Heart left ventricle (tissue), 16 donors: ENCODE measurements at regions not wholly inside any gene's neighbourhood (a gene's known extent, or its start where the extent isn't known, plus 50 kb on each side); places are given as distances from the start of the nearest gene placed in this dataset.

Experiments
- ATAC-seq, 4 donors: fragments of 200-7000 bp; cut with Tn5 transposase; one replicate each; pipeline ENCODE4 v1.9.1; 2020 to 2022; ENCODE audit warnings: moderate library complexity in 4 of 4, mild to moderate bottlenecking in 3 of 4, moderate number of reproducible peaks in 1 of 4
- DNase-seq, 5 donors: peaks; one replicate each; pipeline ENCODE4 v3.0.0-alpha.2; 2020
- H3K27ac ChIP-seq, 12 donors: fragments of 200-600 bp; sonication (generic) in 4 of 12; one replicate each; pipeline versions ENCODE4 v1.5.0 to v1.8.0; 2016 to 2022; ENCODE audit warnings: mild to moderate bottlenecking in 2 of 12
- H3K27me3 ChIP-seq, 9 donors: fragments of 200-600 bp; sonication (generic) in 2 of 9; one replicate each; pipeline versions ENCODE4 v1.5.1 to v1.8.0; 2016 to 2022; ENCODE audit warnings: mild to moderate bottlenecking in 3 of 9
- H3K36me3 ChIP-seq, 9 donors: fragments of 200-600 bp; sonication (generic) in 2 of 9; one replicate each; pipeline versions ENCODE4 v1.5.0 to v1.8.0; 2018 to 2022; ENCODE audit warnings: mild to moderate bottlenecking in 2 of 9
- H3K4me1 ChIP-seq, 12 donors: fragments of 200-600 bp; sonication (generic) in 4 of 12; one replicate each; pipeline versions ENCODE4 v1.5.0 to v1.8.0; 2016 to 2022; ENCODE audit warnings: mild to moderate bottlenecking in 3 of 12
- H3K4me3 ChIP-seq, 12 donors: fragments of 200-600 bp; sonication (generic) in 4 of 12; one replicate each; pipeline versions ENCODE4 v1.5.0 to v1.8.0; 2017 to 2022; ENCODE audit warnings: mild to moderate bottlenecking in 9 of 12, moderate library complexity in 4 of 12
- H3K9me3 ChIP-seq, 12 donors: fragments of 200-600 bp; sonication (generic) in 4 of 12; one replicate each; pipeline versions ENCODE4 v1.5.0 to v1.8.0; 2016 to 2022; ENCODE audit warnings: mild to moderate bottlenecking in 1 of 12
- CTCF ChIP-seq, 12 donors: fragments of 200-600 bp; sonication (generic) in 4 of 12; IDR thresholded peaks; one replicate each; pipeline versions ENCODE4 v1.5.0 to v1.8.0; 2018 to 2022; ENCODE audit warnings: antibody characterized with exemption in 12 of 12, mild to moderate bottlenecking in 5 of 12
- POLR2A ChIP-seq, 2 donors: fragments of 450-650 bp; IDR thresholded peaks; one replicate each; pipeline ENCODE4 v1.6.1; 2017; ENCODE audit warnings: antibody characterized with exemption in 2 of 2, mild to moderate bottlenecking in 2 of 2, moderate library complexity in 2 of 2
- WGBS, 4 donors: extraction: QIAGEN DNeasy Blood & Tissue Kit in 2 of 4; methylation state at CpG; one replicate each; pipeline versions ENCODE4 v1.1.5 to v1.1.7; 2013 to 2018; 5-methylcytosine and 5-hydroxymethylcytosine counted together
- intact Hi-C, 10 donors: fragments of 100-400 bp; cut with DNase I; formaldehyde crosslinking; loops; one replicate each; pipeline versions ENCODE4 v1.11.1 to v1.14.2; 2022
- donor health status: ischemic (EF 13 %, LVEDD 7.1; RV severe dilation, severe dysfunction).
- donor health status: healthy with polysubstance abuse.
- donor health status: DM: no; HTN: yes; CAD: no.
- donor health status: DM: no; HTN: no; CAD: no.
- donor health status: ischemic (EF 25% LVEDD 6.9; RV normal size, moderate dysfunction).
- donor health status: ischemic (EF 25% LVEDD 5.7; RV mildly dilated, moderate dysfunction).
- donor health status: healthy.
- donor health status: DM: yes; HTN: yes; CAD: no.
- donor health status: ischemic (EF 35%, LVEDD 5.7; RV mildly dilated, moderate dysfunction).
- donor health status: nonischemic (EF 11% LVEDD 7.7; RV severe dilation, severe dysfunction).
- donor health status: DM: yes; HTN: yes; CAD: no.
- donor health status: PGD.
- donor health status: ischemic (EF 29% LVEDD 5.4; RV normal size, mild dysfunction).
- donor health status: nonischemic (EF 23%, LVEDD 6.1; RV moderate dilation, normal function).

GRCh38 chr3:65045138-65045537 lies 357.3 kb upstream of the ADAMTS9 start:
- Histone ChIP-seq H3K9me3 (peaks cover 0 to 22% (median under 1%) of the 10 kb centered on the region in 12 donors), H3K27me3 (no peaks in the 10 kb centered on the region), H3K27ac (no peak overlapping the region), H3K4me3 (no peak overlapping the region), H3K4me1 (no peaks in the 10 kb centered on the region), H3K36me3 (no peaks in the 10 kb centered on the region)
- DNase-seq (no peak), ATAC-seq (no peak)
- WGBS, 4 donors = 47 to 81% (median 79%) methylated on average over 1 of the region's 1 CpG
- TF ChIP-seq POLR2A (IDR thresholded peaks at IDR 0.05) (no peak), CTCF (IDR thresholded peaks at IDR 0.05) (no peak)
- intact Hi-C loops = no loop called here

GRCh38 chr3:65044401-65044800 lies 356.6 kb upstream of the ADAMTS9 start:
- ATAC-seq (no peak), DNase-seq (no peak)
- H3K27me3 ChIP-seq = no peaks in the 10 kb centered on the region
- H3K27ac ChIP-seq = no peak overlapping the region
- no peaks in the 10 kb centered on the region for H3K36me3 ChIP-seq
- H3K9me3 ChIP-seq = peaks cover 0 to 22% (median 0%) of the 10 kb centered on the region in 12 donors
- 87 to 97% (median 92%) methylated on average over 6 of the region's 6 CpGs for WGBS, 4 donors
- no peaks in the 10 kb centered on the region for H3K4me1 ChIP-seq
- no peak for TF ChIP-seq POLR2A (IDR thresholded peaks at IDR 0.05)
- no peak for TF ChIP-seq CTCF (IDR thresholded peaks at IDR 0.05)
- intact Hi-C loops = no loop called here
- no peak overlapping the region for H3K4me3 ChIP-seq

- no peaks in the 10 kb centered on the region for H3K4me1 ChIP-seq
- H3K4me3 ChIP-seq = no peak overlapping the region
- no peaks in the 10 kb centered on the region for H3K36me3 ChIP-seq
- no peak overlapping the region for H3K27ac ChIP-seq
- peaks cover 0 to 22% (median 0%) of the 10 kb centered on the region in 12 donors for H3K9me3 ChIP-seq
- 70 to 74% (median 73%) methylated on average over 3 of the region's 3 CpGs for WGBS, 4 donors
- DNase-seq = no peak
- TF ChIP-seq POLR2A (IDR thresholded peaks at IDR 0.05) (no peak), CTCF (IDR thresholded peaks at IDR 0.05) (no peak)
- no peak for ATAC-seq
- H3K27me3 ChIP-seq = no peaks in the 10 kb centered on the region
- intact Hi-C loops = no loop called here
These were observed 354.9 kb upstream of the ADAMTS9 start for GRCh38 chr3:65042675-65043074.

- 84 to 91% (median 88%) methylated on average over 5 to 6 of the region's 6 CpGs for WGBS, 4 donors
- no peaks in the 10 kb centered on the region for H3K27me3 ChIP-seq
- peaks cover 0 to 8% (median 0%) of the 10 kb centered on the region in 12 donors for H3K4me1 ChIP-seq
- TF ChIP-seq POLR2A (IDR thresholded peaks at IDR 0.05) (no peak), CTCF (IDR thresholded peaks at IDR 0.05) (no peak)
- no peak overlapping the region for H3K4me3 ChIP-seq
- H3K27ac ChIP-seq = no peak overlapping the region
- ATAC-seq (no peak), DNase-seq (no peak)
- intact Hi-C loops = no loop called here
- peaks cover 0 to under 1% (median 0%) of the 10 kb centered on the region in 12 donors for H3K9me3 ChIP-seq
- no peaks in the 10 kb centered on the region for H3K36me3 ChIP-seq
These were observed 352.0 kb upstream of the ADAMTS9 start for GRCh38 chr3:65039754-65040210.
